ENCODE measurements at regions not wholly inside any gene's neighbourhood (a gene's known extent, or its start where the extent isn't known, plus 50 kb on each side); places are given as distances from the start of the nearest gene placed in this dataset.

DNA sequence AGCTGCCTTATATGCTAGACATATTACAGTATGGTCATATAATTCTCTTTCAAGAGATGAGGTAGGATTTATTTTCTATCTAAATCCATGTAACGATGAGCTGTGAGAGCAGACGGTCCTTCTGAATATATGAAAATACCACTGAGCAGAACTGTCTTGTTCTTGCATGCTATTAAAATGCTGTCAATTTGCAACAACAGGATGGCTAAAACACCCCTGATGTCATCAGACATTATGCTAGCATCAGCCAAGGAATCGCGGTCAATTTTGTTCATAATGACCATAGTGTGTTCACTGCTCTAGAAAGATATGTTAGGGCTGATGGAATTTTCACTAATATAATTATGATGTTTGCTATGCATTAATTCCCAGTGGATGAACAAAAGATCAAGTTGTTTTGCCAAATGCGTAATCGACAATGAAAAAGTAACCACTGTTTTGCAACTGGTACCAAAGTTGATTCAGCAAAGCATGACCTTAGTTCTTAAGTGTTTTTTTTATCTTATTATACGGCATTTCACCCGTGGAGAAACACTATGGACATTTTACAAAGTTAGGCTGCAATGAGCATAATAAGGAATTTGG lies 765.4 kb upstream of the NR2F2 start:
- no peak overlapping the region for H3K27ac Mint-ChIP-seq
- DNase-seq = no peak
- peaks cover 36% of the 10 kb centered on the region for H3K27me3 Mint-ChIP-seq
- no peaks in the 10 kb centered on the region for H3K36me3 Mint-ChIP-seq
- H3K9me3 Mint-ChIP-seq = no peaks in the 10 kb centered on the region
- no peaks in the 10 kb centered on the region for H3K4me1 Mint-ChIP-seq
- H3K4me3 Mint-ChIP-seq = no peak overlapping the region

- no peak overlapping the region for H3K4me3 Mint-ChIP-seq
- H3K4me1 Mint-ChIP-seq = no peaks in the 10 kb centered on the region
- peaks cover 36% of the 10 kb centered on the region for H3K27me3 Mint-ChIP-seq
- no peak for DNase-seq
- H3K9me3 Mint-ChIP-seq = no peaks in the 10 kb centered on the region
- H3K36me3 Mint-ChIP-seq = no peaks in the 10 kb centered on the region
- no peak overlapping the region for H3K27ac Mint-ChIP-seq
Measured at GRCh38 chr15:95565690-95566089, 764.8 kb upstream of the NR2F2 start.

GRCh38 chr15:95567686-95568085 lies 762.8 kb upstream of the NR2F2 start:
- no peak for DNase-seq
- peaks cover 5% of the 10 kb centered on the region for H3K9me3 Mint-ChIP-seq
- H3K4me3 Mint-ChIP-seq = no peak overlapping the region
- H3K27ac Mint-ChIP-seq = no peak overlapping the region
- peaks cover 32% of the 10 kb centered on the region for H3K27me3 Mint-ChIP-seq
- no peaks in the 10 kb centered on the region for H3K36me3 Mint-ChIP-seq
- no peaks in the 10 kb centered on the region for H3K4me1 Mint-ChIP-seq

GRCh38 chr15:95574053-95574452 lies 756.4 kb upstream of the NR2F2 start:
- H3K4me1 Mint-ChIP-seq = no peaks in the 10 kb centered on the region
- H3K4me3 Mint-ChIP-seq = no peak overlapping the region
- H3K27ac Mint-ChIP-seq = no peak overlapping the region
- H3K27me3 Mint-ChIP-seq = peaks cover 26% of the 10 kb centered on the region
- DNase-seq = no peak
- H3K36me3 Mint-ChIP-seq = no peaks in the 10 kb centered on the region
- peaks cover 6% of the 10 kb centered on the region for H3K9me3 Mint-ChIP-seq

- no peak overlapping the region for H3K27ac Mint-ChIP-seq
- H3K4me3 Mint-ChIP-seq = no peak overlapping the region
- no peaks in the 10 kb centered on the region for H3K36me3 Mint-ChIP-seq
- H3K27me3 Mint-ChIP-seq = peaks cover 34% of the 10 kb centered on the region
- no peak for DNase-seq
- H3K9me3 Mint-ChIP-seq = no peaks in the 10 kb centered on the region
- no peaks in the 10 kb centered on the region for H3K4me1 Mint-ChIP-seq
Measured at GRCh38 chr15:95577927-95578326, 752.6 kb upstream of the NR2F2 start.

GRCh38 chr15:95580121-95580520 lies 750.4 kb upstream of the NR2F2 start:
- Mint-ChIP-seq H3K4me3 (no peak overlapping the region), H3K27ac (no peak overlapping the region), H3K36me3 (no peaks in the 10 kb centered on the region), H3K9me3 (no peaks in the 10 kb centered on the region), H3K4me1 (no peaks in the 10 kb centered on the region), H3K27me3 (peaks cover 32% of the 10 kb centered on the region)
- no peak for DNase-seq

DNA sequence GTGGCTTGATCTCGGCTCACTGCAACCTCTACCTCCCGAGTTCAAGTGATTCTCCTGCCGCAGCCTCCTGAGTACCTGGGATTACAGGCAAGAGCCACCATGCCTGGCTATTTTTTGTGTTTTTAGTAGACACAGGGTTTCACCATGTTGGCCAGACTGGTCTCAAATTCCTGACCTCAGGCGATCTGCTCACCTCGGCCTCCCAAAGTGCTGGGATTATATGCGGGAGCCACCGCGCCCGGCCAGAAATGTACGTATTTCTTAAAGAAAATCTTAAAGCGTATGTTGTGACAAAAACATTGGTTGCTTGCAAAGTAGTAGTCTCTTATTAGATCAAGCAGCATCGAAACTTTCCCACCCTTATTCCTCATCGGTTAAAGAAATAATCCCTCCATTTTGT lies 748.9 kb upstream of the NR2F2 start:
- Mint-ChIP-seq H3K4me3 (no peak overlapping the region), H3K4me1 (no peaks in the 10 kb centered on the region), H3K27ac (no peak overlapping the region), H3K27me3 (peaks cover 25% of the 10 kb centered on the region), H3K9me3 (no peaks in the 10 kb centered on the region), H3K36me3 (no peaks in the 10 kb centered on the region)
- no peak for DNase-seq

DNA sequence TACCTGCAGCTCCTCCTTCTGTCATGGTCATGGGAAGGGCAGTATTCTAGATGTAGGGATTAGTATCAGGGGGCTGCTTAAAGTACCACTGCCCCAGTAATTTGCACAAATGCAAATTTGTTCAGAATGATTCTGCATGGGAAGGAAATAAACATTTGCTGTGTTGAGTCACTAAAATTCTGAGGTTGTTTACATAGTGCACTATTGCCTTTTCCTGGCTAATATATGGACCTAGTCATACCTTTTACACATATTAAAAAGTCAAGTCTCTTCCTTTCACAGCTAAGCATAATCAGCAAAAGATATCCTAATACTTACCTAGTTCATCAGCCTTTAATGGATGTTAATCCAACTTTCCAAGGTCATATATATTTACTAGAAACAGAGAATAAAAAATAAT lies 746.4 kb upstream of the NR2F2 start:
- H3K4me3 Mint-ChIP-seq = no peak overlapping the region
- no peaks in the 10 kb centered on the region for H3K4me1 Mint-ChIP-seq
- no peak overlapping the region for H3K27ac Mint-ChIP-seq
- H3K9me3 Mint-ChIP-seq = no peaks in the 10 kb centered on the region
- no peaks in the 10 kb centered on the region for H3K36me3 Mint-ChIP-seq
- H3K27me3 Mint-ChIP-seq = peaks cover 14% of the 10 kb centered on the region
- DNase-seq = no peak

GRCh38 chr15:95588056-95588455 lies 742.4 kb upstream of the NR2F2 start:
- Mint-ChIP-seq H3K27me3 (no peaks in the 10 kb centered on the region), H3K4me3 (no peak overlapping the region), H3K9me3 (no peaks in the 10 kb centered on the region), H3K27ac (no peak overlapping the region), H3K36me3 (no peaks in the 10 kb centered on the region), H3K4me1 (no peaks in the 10 kb centered on the region)
- no peak for DNase-seq

GRCh38 chr15:95590533-95591044 lies 739.9 kb upstream of the NR2F2 start:
- Mint-ChIP-seq H3K27me3 (peaks cover 12% of the 10 kb centered on the region), H3K36me3 (no peaks in the 10 kb centered on the region), H3K9me3 (no peaks in the 10 kb centered on the region), H3K4me1 (no peaks in the 10 kb centered on the region), H3K27ac (no peak overlapping the region), H3K4me3 (no peak overlapping the region)
- DNase-seq = no peak

GRCh38 chr15:95591270-95591669 lies 739.2 kb upstream of the NR2F2 start:
- no peaks in the 10 kb centered on the region for H3K4me1 Mint-ChIP-seq
- peaks cover 12% of the 10 kb centered on the region for H3K27me3 Mint-ChIP-seq
- H3K9me3 Mint-ChIP-seq = no peaks in the 10 kb centered on the region
- H3K36me3 Mint-ChIP-seq = no peaks in the 10 kb centered on the region
- H3K27ac Mint-ChIP-seq = no peak overlapping the region
- DNase-seq = no peak
- no peak overlapping the region for H3K4me3 Mint-ChIP-seq

DNA sequence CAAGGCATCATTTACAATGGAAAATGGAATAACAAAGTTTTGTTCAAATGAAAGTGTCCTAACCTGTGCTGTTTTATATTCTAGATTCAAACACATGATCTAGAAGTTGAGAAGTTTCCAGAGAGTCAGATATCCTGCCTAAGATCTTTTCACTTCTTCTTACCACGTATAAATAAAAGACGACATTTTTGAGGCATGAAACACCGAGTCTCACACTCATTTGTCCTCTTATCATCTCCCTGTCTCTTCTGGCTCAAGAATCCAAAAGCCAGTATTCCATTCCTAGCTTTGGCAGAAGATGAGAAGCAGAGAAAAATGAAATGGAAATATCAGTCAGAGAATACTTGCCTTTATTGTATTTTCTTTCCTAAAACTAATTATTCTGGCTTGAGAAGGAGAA lies 738.6 kb upstream of the NR2F2 start:
- Mint-ChIP-seq H3K27me3 (peaks cover 12% of the 10 kb centered on the region), H3K4me3 (no peak overlapping the region), H3K36me3 (no peaks in the 10 kb centered on the region), H3K4me1 (no peaks in the 10 kb centered on the region), H3K9me3 (no peaks in the 10 kb centered on the region), H3K27ac (no peak overlapping the region)
- DNase-seq = no peak

DNA sequence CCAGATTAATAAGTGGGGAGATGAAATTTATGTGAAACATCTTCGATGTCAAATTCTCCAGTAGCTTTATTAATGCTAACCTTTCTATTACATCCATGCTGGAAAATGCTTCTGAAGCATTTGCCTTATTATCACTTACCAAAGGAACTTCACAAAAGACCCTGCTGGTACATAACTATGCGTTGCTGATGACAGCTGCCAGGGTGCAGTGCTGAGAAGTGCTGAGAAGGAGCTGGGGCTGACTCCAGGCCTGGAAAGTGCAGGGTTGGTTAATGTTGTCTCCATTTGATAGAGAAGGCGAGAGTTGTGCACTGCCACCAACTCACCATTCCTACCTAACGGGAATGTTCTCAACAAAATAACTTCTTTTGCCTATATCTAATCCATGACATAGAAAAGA lies 736.0 kb upstream of the NR2F2 start:
- Mint-ChIP-seq H3K36me3 (no peaks in the 10 kb centered on the region), H3K9me3 (no peaks in the 10 kb centered on the region), H3K4me3 (no peak overlapping the region), H3K27ac (no peak overlapping the region), H3K4me1 (no peaks in the 10 kb centered on the region), H3K27me3 (peaks cover 15% of the 10 kb centered on the region)
- DNase-seq = no peak

DNA sequence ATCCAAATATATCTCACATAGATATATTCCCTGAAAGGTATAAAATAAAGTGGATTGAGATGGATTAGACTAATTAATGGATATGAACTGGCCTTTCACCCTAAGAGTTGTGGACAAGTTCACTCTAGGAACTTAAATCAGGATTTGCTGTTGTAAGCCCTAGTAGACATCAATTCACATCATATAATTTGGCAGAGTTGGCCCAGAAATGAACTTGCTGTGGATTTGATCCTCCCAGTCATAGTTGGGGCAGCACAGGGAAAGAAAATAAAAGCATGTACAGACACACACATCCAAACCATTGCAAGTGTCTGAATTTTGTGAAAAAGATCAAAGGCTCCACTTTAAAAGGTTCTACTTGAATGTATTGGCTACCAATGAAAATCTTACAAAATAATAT lies 734.7 kb upstream of the NR2F2 start:
- no peaks in the 10 kb centered on the region for H3K9me3 Mint-ChIP-seq
- H3K36me3 Mint-ChIP-seq = no peaks in the 10 kb centered on the region
- peaks cover 15% of the 10 kb centered on the region for H3K27me3 Mint-ChIP-seq
- H3K27ac Mint-ChIP-seq = no peak overlapping the region
- no peak overlapping the region for H3K4me3 Mint-ChIP-seq
- DNase-seq = no peak
- H3K4me1 Mint-ChIP-seq = no peaks in the 10 kb centered on the region

DNA sequence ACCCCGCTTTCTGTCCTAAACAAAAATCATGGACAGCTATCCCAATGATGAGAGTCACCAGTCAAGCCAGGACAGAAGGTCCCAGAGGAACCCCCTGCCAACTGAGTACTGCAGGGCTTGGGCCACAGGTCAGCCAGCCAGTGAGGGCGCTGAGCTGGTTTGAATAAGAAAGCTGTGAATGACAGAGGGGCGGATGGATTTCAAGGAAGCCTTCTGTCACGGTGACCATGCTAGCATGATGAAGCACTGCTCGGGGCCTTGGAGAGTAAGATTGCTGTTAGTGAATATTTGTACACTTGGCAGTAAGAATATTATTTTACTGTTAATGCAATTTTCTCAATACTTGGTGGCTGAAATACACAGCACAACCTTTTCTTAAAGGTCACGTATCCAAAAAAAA lies 734.0 kb upstream of the NR2F2 start:
- H3K9me3 Mint-ChIP-seq = no peaks in the 10 kb centered on the region
- H3K27ac Mint-ChIP-seq = no peak overlapping the region
- no peaks in the 10 kb centered on the region for H3K36me3 Mint-ChIP-seq
- H3K4me1 Mint-ChIP-seq = no peaks in the 10 kb centered on the region
- DNase-seq = no peak
- peaks cover 15% of the 10 kb centered on the region for H3K27me3 Mint-ChIP-seq
- H3K4me3 Mint-ChIP-seq = no peak overlapping the region

DNA sequence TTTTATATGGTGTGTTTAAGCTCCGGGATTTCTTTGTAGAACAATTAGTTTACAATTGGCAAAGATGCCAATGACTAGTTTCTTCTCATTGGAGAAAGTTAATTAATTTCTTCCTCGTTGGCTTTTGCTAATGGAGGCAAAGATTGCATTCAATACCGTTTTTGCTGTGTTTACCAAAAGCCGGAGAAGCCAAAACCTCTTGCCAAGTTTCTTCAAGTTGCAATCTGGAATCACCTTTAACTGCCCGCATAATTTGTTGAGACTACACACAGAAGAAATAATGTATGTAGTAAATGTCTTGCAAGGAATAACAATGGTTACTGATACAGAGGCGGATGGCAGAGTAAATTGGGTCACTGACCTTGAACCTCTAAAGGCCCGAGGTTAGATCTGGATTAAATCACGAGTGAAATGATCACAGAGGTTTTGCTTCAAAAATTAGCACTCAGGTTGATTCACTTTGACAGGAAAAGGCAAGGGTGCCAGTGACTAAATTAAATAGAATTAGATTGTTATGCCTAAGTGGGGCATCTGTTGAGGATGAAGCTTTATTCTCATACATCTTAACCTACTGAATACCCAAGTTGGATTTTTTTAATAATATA lies 732.1 kb upstream of the NR2F2 start:
- no peak for DNase-seq
- H3K9me3 Mint-ChIP-seq = no peaks in the 10 kb centered on the region
- no peak overlapping the region for H3K27ac Mint-ChIP-seq
- H3K36me3 Mint-ChIP-seq = no peaks in the 10 kb centered on the region
- H3K27me3 Mint-ChIP-seq = peaks cover 23% of the 10 kb centered on the region
- no peak overlapping the region for H3K4me3 Mint-ChIP-seq
- no peaks in the 10 kb centered on the region for H3K4me1 Mint-ChIP-seq
